Activated CD4-positive, alpha-beta T cell treated with anti-CD3 and anti-CD28 coated beads, Interleukin-2, amount 10 ng/mL, durations not matched to agents 24 days and 14 days (primary cell): ENCODE measurements at regions not wholly inside any gene's neighbourhood (a gene's known extent, or its start where the extent isn't known, plus 50 kb on each side); places are given as distances from the start of the nearest gene placed in this dataset.

Experiments
- DNase-seq: peaks from one replicate; pipeline ENCODE4 v3.0.0; 2022
- H3K27ac Mint-ChIP-seq: one replicate; pipeline ENCODE4 v1.8.0; 2022; ENCODE audit warnings: mild to moderate bottlenecking, mixed read lengths
- H3K27me3 Mint-ChIP-seq: one replicate; pipeline ENCODE4 v1.8.0; 2022; ENCODE audit warnings: mixed read lengths
- H3K36me3 Mint-ChIP-seq: one replicate; pipeline ENCODE4 v1.8.0; 2022; ENCODE audit warnings: low read depth, mild to moderate bottlenecking, mixed read lengths
- H3K4me1 Mint-ChIP-seq: one replicate; pipeline ENCODE4 v1.8.0; 2021; ENCODE audit warnings: mixed read lengths
- H3K4me3 Mint-ChIP-seq: one replicate; pipeline ENCODE4 v1.8.0; 2022; ENCODE audit warnings: mild to moderate bottlenecking, moderate library complexity, mixed read lengths
- H3K9me3 Mint-ChIP-seq: one replicate; pipeline ENCODE4 v1.8.0; 2021; ENCODE audit warnings: mixed read lengths
- intact Hi-C: fragments of 100-400 bp; cut with micrococcal nuclease; formaldehyde crosslinking; loops from one replicate; pipeline ENCODE4 v1.15.1; 2023

DNA sequence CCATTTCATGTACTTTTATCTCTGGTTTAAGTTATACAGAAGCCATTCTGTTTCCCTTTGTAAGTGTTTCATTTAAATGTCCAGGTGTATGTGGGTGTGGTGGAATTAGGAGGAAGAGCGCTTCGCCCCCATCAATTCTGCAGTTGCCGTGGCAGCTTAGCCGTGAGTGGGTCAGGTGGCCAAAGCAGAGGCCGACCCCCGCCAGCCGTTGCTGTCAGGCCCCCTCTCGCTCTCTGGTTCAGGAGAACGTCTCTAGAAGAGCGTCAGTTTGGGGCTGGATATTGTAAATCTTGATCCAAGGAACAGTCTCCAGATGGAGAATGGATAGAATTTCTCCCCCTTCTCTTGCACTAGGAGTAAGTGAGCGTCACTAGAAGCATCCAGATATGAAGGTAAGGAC is 367.4 kb downstream of the FOXA2 start:
- peaks cover 3% of the 10 kb centered on the region for H3K9me3 Mint-ChIP-seq
- H3K4me3 Mint-ChIP-seq: no peak overlapping the region
- no peaks in the 10 kb centered on the region for H3K27me3 Mint-ChIP-seq
- H3K36me3 Mint-ChIP-seq: no peaks in the 10 kb centered on the region
- H3K4me1 Mint-ChIP-seq: no peaks in the 10 kb centered on the region
- H3K27ac Mint-ChIP-seq: no peak overlapping the region
- intact Hi-C loops: no loop called here
- no peak for DNase-seq

DNA sequence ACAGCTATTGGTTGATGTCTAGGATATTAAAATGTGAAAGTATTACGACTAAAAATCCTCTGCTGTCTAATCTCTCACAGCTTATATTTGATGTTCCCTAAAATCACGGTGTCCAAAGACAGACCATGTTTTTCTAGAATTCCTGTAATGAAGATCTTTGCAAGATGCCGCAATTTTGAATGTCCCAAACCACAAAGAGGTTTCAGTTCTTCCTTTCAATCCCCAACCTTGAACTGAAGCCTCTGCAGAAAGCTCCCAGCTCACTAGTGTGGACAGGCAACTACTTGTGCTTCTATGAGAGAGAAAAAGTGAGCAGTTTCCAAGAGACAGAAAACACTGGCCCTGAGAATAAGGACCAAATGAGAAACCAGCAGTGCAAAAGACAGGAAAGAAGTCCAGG is 370.1 kb downstream of the FOXA2 start:
- DNase-seq: no peak
- H3K9me3 Mint-ChIP-seq: peaks cover 3% of the 10 kb centered on the region
- no peaks in the 10 kb centered on the region for H3K27me3 Mint-ChIP-seq
- H3K4me3 Mint-ChIP-seq: no peak overlapping the region
- no peaks in the 10 kb centered on the region for H3K4me1 Mint-ChIP-seq
- intact Hi-C loops: no loop called here
- no peak overlapping the region for H3K27ac Mint-ChIP-seq
- H3K36me3 Mint-ChIP-seq: no peaks in the 10 kb centered on the region

DNA sequence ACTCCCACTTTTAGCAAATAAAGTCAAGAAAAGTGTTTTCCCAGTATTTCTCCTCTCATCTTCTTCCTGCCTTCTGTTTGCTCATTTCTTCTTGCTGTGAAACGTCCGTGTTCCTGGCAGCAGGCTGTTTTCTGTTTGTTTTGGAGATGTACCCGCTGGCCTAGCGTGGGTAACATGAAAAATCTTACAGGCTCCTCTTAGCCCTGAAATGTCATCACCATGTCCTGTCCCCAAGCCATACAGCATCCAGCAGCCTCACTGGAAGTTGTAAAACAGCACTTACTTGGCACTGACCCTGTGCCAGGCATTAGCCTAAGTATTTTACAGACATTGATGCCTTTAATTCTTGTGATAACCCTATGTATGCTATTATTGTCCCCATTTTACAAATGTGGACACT is 371.1 kb downstream of the FOXA2 start:
- no peaks in the 10 kb centered on the region for H3K27me3 Mint-ChIP-seq
- intact Hi-C loops: no loop called here
- H3K27ac Mint-ChIP-seq: no peak overlapping the region
- H3K4me3 Mint-ChIP-seq: no peak overlapping the region
- H3K36me3 Mint-ChIP-seq: no peaks in the 10 kb centered on the region
- no peak for DNase-seq
- H3K9me3 Mint-ChIP-seq: peaks cover 6% of the 10 kb centered on the region
- no peaks in the 10 kb centered on the region for H3K4me1 Mint-ChIP-seq

DNA sequence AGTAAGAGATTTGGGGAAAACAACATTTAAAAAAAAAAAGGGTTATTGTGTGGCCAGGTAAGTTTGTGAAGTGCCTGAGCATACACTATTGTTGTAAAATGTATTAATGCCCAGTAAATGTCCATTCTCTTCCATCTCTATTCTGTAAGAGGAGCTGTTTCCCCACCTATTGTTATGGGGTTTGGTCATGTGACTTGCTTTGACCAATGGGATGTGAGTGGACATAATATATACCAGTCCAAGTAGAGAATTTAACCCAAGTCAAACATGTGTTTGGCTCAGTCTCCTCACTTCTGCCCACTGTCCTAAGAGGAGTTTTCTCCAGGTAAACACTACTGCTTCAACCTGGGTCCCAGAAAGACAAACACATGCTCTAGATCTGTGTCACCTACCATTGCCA is 377.1 kb downstream of the FOXA2 start:
- peaks cover 12% of the 10 kb centered on the region for H3K9me3 Mint-ChIP-seq
- no peaks in the 10 kb centered on the region for H3K4me1 Mint-ChIP-seq
- H3K27ac Mint-ChIP-seq: no peak overlapping the region
- no peaks in the 10 kb centered on the region for H3K36me3 Mint-ChIP-seq
- DNase-seq: no peak
- H3K27me3 Mint-ChIP-seq: no peaks in the 10 kb centered on the region
- intact Hi-C loops: no loop called here
- no peak overlapping the region for H3K4me3 Mint-ChIP-seq

GRCh38 chr20:22204801-22205200 is 379.6 kb downstream of the FOXA2 start:
- peaks cover 12% of the 10 kb centered on the region for H3K9me3 Mint-ChIP-seq
- H3K36me3 Mint-ChIP-seq: no peaks in the 10 kb centered on the region
- H3K27ac Mint-ChIP-seq: no peak overlapping the region
- intact Hi-C loops: no loop called here
- H3K4me3 Mint-ChIP-seq: no peak overlapping the region
- H3K4me1 Mint-ChIP-seq: no peaks in the 10 kb centered on the region
- no peak for DNase-seq
- no peaks in the 10 kb centered on the region for H3K27me3 Mint-ChIP-seq

DNA sequence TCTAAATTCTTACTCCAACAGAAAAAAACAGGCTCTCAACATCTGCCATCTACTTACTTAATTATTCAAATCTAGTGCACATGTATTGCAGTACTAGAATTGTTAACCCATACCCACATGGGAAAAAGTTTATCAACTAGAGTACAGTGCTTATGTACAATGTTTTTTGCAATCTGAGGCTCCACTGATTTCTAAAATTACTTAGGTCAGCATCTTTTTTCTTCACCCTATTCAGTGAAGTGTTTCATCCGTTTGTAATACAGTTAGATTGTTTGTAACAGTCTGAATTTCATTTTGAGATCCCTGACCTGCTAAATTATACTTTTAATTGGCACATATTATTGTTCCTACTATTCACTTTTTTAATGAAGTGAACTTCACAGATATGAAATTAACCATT is 402.2 kb downstream of the FOXA2 start:
- Mint-ChIP-seq H3K9me3 (no peaks in the 10 kb centered on the region), H3K4me3 (no peak overlapping the region), H3K36me3 (no peaks in the 10 kb centered on the region), H3K27ac (no peak overlapping the region), H3K4me1 (no peaks in the 10 kb centered on the region), H3K27me3 (no peaks in the 10 kb centered on the region)
- DNase-seq: no peak
- intact Hi-C loops: no loop called here

DNA sequence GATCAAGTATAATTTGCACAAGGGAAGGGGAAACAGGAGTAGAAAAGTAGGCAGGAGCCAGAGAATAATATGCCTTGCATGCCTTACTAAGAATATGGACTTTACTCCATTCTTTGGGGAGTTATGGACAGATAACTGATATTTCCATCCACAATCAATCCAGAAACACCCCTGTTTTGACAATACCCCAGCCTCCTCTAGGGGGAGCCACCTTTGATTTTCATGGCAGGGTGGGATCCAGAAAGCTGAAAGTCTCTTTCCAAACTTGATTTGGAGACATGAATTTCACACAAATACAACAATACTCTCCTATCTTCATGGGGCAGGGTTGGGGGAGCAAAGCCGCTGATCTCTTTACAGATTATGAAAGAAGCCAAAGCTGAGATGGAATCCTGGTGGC is 404.1 kb downstream of the FOXA2 start:
- Mint-ChIP-seq H3K9me3 (no peaks in the 10 kb centered on the region), H3K36me3 (no peaks in the 10 kb centered on the region), H3K4me3 (no peak overlapping the region), H3K27ac (no peak overlapping the region), H3K4me1 (no peaks in the 10 kb centered on the region), H3K27me3 (no peaks in the 10 kb centered on the region)
- intact Hi-C loops: no loop called here
- no peak for DNase-seq

GRCh38 chr20:22160101-22160652 is 424.2 kb downstream of the FOXA2 start:
- intact Hi-C loops: no loop called here
- H3K4me3 Mint-ChIP-seq: no peak overlapping the region

DNA sequence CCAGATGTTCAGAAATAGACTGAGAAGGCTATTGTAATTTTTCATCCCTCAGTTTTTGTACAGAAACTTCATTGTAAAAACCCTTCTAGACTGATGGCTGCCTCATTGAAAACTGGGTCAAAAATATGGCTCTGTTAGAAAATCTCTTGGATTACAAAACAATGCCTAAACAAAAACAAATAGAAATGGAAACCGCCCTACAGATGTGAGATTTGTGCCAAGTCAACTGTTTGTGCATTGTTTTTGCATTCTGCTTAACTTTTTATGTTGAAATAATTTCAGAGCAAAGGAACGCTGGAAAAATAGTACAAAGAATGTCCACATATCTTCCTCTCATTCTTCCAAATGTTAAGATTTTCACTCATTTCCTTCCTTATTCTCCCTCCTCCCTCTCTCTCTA is 425.1 kb downstream of the FOXA2 start:
- Mint-ChIP-seq H3K27ac (no peak overlapping the region), H3K4me1 (no peaks in the 10 kb centered on the region), H3K36me3 (no peaks in the 10 kb centered on the region), H3K9me3 (peaks cover 5% of the 10 kb centered on the region), H3K4me3 (no peak overlapping the region), H3K27me3 (no peaks in the 10 kb centered on the region)
- DNase-seq: no peak
- intact Hi-C loops: no loop called here

More at GRCh38 chr20:22160101-22160652, 424.2 kb downstream of the FOXA2 start:
- Mint-ChIP-seq H3K36me3 (no peaks in the 10 kb centered on the region), H3K27ac (no peak overlapping the region), H3K9me3 (peaks cover 5% of the 10 kb centered on the region), H3K27me3 (no peaks in the 10 kb centered on the region), H3K4me1 (no peaks in the 10 kb centered on the region)
- no peak for DNase-seq

DNA sequence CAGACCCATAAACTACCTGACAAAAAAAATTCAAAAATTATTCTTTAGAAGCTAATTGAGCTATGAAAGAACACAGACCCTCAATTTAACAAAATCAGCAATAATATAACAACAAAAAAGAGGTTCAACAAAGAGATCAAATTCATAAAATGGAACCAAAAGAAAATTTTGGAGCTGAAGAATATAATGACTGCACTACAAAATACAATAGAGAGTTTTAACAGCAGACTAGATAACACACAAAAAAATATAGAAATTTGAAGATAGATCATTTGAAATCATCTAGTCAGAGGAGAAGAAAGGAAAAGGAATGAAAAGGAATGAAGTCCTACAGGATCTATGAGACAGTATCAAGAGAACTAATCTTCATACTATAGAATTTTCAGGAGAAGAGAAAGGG is 422.1 kb downstream of the PAX1 start:
- no peak overlapping the region for H3K27ac Mint-ChIP-seq
- no peaks in the 10 kb centered on the region for H3K4me1 Mint-ChIP-seq
- intact Hi-C loops: no loop called here
- H3K4me3 Mint-ChIP-seq: no peak overlapping the region
- no peak for DNase-seq
- no peaks in the 10 kb centered on the region for H3K27me3 Mint-ChIP-seq
- peaks cover 20% of the 10 kb centered on the region for H3K9me3 Mint-ChIP-seq
- H3K36me3 Mint-ChIP-seq: no peaks in the 10 kb centered on the region

DNA sequence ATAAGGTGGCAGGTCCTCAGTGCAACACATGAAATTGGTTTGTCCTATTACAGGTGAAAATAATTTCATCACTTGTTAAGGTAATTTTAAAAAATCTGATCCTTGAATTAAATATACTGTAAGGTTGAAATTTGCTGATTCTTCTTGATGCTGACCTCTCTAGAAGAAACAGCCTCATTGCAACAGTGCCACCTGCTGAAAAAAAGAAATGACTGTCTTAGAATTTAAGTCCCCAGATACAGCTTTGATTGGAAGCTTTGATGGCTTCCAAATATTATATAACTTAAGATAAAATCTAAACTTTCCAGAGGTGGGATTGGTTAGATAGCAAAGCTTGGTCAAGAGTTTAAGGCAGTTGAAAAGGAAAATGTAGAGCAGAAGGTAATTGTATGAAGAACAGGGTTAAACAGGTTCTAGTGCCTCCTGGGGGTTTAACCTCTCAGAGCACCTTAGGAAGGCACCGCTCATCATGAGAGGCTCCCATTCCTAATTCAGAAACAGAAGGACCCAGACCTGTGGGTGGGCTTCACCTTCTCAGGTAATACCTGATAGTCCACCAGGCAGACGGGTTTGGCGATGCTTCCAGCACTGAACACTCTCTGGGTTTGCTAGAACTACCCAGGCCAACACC is 401.0 kb downstream of the PAX1 start:
- no peak for DNase-seq
- Mint-ChIP-seq H3K27me3 (no peaks in the 10 kb centered on the region), H3K27ac (no peak overlapping the region), H3K4me3 (no peak overlapping the region), H3K36me3 (no peaks in the 10 kb centered on the region), H3K4me1 (no peaks in the 10 kb centered on the region), H3K9me3 (peaks cover 7% of the 10 kb centered on the region)
- intact Hi-C loops: no loop called here

DNA sequence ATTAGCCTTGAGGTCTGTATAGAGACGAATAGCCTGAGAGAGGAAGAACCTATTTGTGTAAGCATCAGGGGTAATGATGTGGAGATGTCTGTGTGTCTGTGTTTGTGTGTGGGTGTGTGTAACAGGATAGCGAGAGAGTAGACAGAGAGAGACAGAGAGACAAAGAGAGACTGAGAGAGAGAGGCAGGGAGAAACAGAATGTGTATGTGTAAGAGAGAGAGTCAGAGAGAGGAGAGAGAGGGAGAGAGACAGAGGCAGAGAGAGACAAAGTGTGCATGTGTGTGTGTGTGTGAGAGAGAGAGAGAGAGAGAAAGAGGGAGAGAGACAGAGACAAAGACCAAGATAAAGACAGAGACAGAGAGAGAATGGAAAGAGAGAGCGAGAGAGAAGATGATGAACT is 396.1 kb downstream of the PAX1 start:
- no peaks in the 10 kb centered on the region for H3K4me1 Mint-ChIP-seq
- peaks cover 14% of the 10 kb centered on the region for H3K9me3 Mint-ChIP-seq
- intact Hi-C loops: no loop called here
- no peaks in the 10 kb centered on the region for H3K27me3 Mint-ChIP-seq
- H3K27ac Mint-ChIP-seq: no peak overlapping the region
- no peaks in the 10 kb centered on the region for H3K36me3 Mint-ChIP-seq
- no peak for DNase-seq
- no peak overlapping the region for H3K4me3 Mint-ChIP-seq

DNA sequence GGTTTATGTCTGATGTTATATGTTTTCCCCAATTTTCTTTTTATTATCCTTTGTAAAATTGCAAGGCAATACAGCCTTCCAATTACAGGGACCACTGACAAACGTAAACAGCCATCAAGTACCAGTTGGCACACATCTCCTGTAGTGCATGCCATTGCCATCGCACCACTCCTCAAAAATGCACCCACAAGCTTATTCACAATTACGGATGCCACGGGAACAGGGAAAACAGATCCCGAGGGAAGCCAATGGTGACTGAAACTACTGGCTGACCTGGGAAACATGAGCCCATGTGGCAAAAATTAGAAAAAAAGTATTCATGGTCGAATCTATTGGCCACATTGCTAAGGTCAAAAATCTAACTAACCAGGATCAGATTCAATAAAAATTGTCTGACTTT is 395.2 kb downstream of the PAX1 start:
- no peak overlapping the region for H3K4me3 Mint-ChIP-seq
- H3K9me3 Mint-ChIP-seq: peaks cover 14% of the 10 kb centered on the region
- H3K27ac Mint-ChIP-seq: no peak overlapping the region
- no peaks in the 10 kb centered on the region for H3K27me3 Mint-ChIP-seq
- intact Hi-C loops: no loop called here
- no peaks in the 10 kb centered on the region for H3K36me3 Mint-ChIP-seq
- no peak for DNase-seq
- H3K4me1 Mint-ChIP-seq: no peaks in the 10 kb centered on the region

- Mint-ChIP-seq H3K9me3 (peaks cover 14% of the 10 kb centered on the region), H3K4me3 (no peak overlapping the region), H3K36me3 (no peaks in the 10 kb centered on the region), H3K27me3 (no peaks in the 10 kb centered on the region), H3K4me1 (no peaks in the 10 kb centered on the region), H3K27ac (no peak overlapping the region)
- intact Hi-C loops: no loop called here
- no peak for DNase-seq
These were observed 393.9 kb downstream of the PAX1 start for GRCh38 chr20:22099348-22099747.

DNA sequence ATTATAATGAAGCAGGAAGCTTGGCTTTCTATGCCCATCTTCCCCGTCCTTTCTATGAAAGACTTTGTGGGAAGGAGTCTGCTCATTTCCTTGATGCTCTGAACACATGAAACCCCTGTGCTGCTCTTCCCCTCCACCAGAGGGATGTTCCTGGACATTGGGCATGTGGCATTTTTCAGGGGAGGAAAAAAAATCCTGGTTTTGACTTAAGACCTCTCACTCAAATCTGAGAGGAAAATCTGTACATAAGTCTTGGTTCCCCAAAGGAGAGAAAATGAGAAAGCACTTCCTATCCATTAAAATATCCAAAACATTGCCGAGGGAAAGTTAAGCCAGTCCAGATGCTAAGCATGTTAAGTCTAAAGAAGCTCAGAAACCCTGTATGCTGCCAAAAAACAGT is 393.0 kb downstream of the PAX1 start:
- Mint-ChIP-seq H3K4me3 (no peak overlapping the region), H3K27ac (no peak overlapping the region), H3K9me3 (peaks cover 14% of the 10 kb centered on the region), H3K4me1 (no peaks in the 10 kb centered on the region), H3K27me3 (no peaks in the 10 kb centered on the region), H3K36me3 (no peaks in the 10 kb centered on the region)
- intact Hi-C loops: no loop called here
- no peak for DNase-seq
